Liver (tissue), 3 donors: ENCODE measurements at regions not wholly inside any gene's neighbourhood (a gene's known extent, or its start where the extent isn't known, plus 50 kb on each side); places are given as distances from the start of the nearest gene placed in this dataset.

Experiments
- GABPA ChIP-seq, 2 donors: IDR thresholded peaks in 1 of 2; conservative IDR thresholded peaks in 1 of 2; 2 replicates each; pipeline ENCODE4 v1.6.1; 2016; ENCODE audit warnings: antibody characterized with exemption in 2 of 2, mild to moderate bottlenecking in 1 of 2, moderate library complexity in 1 of 2
- HNF4A ChIP-seq, 2 donors: conservative IDR thresholded peaks; 2 replicates each; pipeline ENCODE4 v1.6.1; 2016; ENCODE audit warnings: antibody characterized with exemption in 2 of 2, mild to moderate bottlenecking in 2 of 2
- JUND ChIP-seq, 2 donors: IDR thresholded peaks; 2 replicates each; pipeline ENCODE4 v1.6.1; 2016; ENCODE audit warnings: antibody characterized with exemption in 2 of 2
- MAX ChIP-seq: IDR thresholded peaks from 2 replicates; pipeline ENCODE4 v1.6.1; 2016; ENCODE audit warnings: antibody characterized with exemption
- NR2F2 ChIP-seq: IDR thresholded peaks from 2 replicates; pipeline ENCODE4 v1.6.1; 2016; ENCODE audit warnings: antibody characterized with exemption
- RAD21 ChIP-seq, 2 donors: IDR thresholded peaks; 2 replicates each; pipeline ENCODE4 v1.6.1; 2016; ENCODE audit warnings: antibody characterized with exemption in 2 of 2, mild to moderate bottlenecking in 2 of 2
- RXRA ChIP-seq, 2 donors: IDR thresholded peaks; 2 replicates each; pipeline ENCODE4 v1.6.1; 2017 to 2018; ENCODE audit warnings: antibody characterized with exemption in 2 of 2, mild to moderate bottlenecking in 1 of 2
- SP1 ChIP-seq: IDR thresholded peaks from 2 replicates; pipeline ENCODE4 v1.6.1; 2018; ENCODE audit warnings: antibody characterized with exemption, mild to moderate bottlenecking
- TAF1 ChIP-seq: conservative IDR thresholded peaks from 2 replicates; pipeline ENCODE4 v1.6.1; 2016; ENCODE audit warnings: antibody characterized with exemption, mild to moderate bottlenecking
- YY1 ChIP-seq: IDR thresholded peaks from 2 replicates; pipeline ENCODE4 v1.6.1; 2016; ENCODE audit warnings: antibody characterized with exemption, mild to moderate bottlenecking
- ZBTB33 ChIP-seq: IDR thresholded peaks from 2 replicates; pipeline ENCODE4 v1.6.1; 2016; ENCODE audit warnings: antibody characterized with exemption
- TF ChIP-seq, protein P1 (sequence below): fragments of 150-350 bp; IDR thresholded peaks from 2 replicates; pipeline ENCODE4 v1.5.1; 2017; ENCODE audit warnings: improper control_type of control experiment, low read depth, low read length; ENCODE audit not compliant: missing input control
- TF ChIP-seq, protein P2 (sequence below): IDR thresholded peaks from 2 replicates; pipeline ENCODE4 v1.6.1; 2016; ENCODE audit warnings: antibody characterized with exemption, mild to moderate bottlenecking
- donor health status: healthy.
- donor health status: healthy.

- TF ChIP-seq, protein P1, sequence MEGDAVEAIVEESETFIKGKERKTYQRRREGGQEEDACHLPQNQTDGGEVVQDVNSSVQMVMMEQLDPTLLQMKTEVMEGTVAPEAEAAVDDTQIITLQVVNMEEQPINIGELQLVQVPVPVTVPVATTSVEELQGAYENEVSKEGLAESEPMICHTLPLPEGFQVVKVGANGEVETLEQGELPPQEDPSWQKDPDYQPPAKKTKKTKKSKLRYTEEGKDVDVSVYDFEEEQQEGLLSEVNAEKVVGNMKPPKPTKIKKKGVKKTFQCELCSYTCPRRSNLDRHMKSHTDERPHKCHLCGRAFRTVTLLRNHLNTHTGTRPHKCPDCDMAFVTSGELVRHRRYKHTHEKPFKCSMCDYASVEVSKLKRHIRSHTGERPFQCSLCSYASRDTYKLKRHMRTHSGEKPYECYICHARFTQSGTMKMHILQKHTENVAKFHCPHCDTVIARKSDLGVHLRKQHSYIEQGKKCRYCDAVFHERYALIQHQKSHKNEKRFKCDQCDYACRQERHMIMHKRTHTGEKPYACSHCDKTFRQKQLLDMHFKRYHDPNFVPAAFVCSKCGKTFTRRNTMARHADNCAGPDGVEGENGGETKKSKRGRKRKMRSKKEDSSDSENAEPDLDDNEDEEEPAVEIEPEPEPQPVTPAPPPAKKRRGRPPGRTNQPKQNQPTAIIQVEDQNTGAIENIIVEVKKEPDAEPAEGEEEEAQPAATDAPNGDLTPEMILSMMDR, result no peak
- no peak for TF ChIP-seq YY1
- no peak for TF ChIP-seq RAD21 (IDR thresholded peaks at IDR 0.05)
- TF ChIP-seq HNF4A (conservative IDR thresholded peaks at IDR 0.05), result no peak
- no peak for TF ChIP-seq SP1
- no peak for TF ChIP-seq TAF1
- no peak for TF ChIP-seq MAX
- no peak for TF ChIP-seq JUND (IDR thresholded peaks at IDR 0.05)
- no peak for TF ChIP-seq GABPA (IDR thresholded peaks at IDR 0.05 in 1 of 2, conservative IDR thresholded peaks at IDR 0.05 in 1 of 2)
- TF ChIP-seq, protein P2, sequence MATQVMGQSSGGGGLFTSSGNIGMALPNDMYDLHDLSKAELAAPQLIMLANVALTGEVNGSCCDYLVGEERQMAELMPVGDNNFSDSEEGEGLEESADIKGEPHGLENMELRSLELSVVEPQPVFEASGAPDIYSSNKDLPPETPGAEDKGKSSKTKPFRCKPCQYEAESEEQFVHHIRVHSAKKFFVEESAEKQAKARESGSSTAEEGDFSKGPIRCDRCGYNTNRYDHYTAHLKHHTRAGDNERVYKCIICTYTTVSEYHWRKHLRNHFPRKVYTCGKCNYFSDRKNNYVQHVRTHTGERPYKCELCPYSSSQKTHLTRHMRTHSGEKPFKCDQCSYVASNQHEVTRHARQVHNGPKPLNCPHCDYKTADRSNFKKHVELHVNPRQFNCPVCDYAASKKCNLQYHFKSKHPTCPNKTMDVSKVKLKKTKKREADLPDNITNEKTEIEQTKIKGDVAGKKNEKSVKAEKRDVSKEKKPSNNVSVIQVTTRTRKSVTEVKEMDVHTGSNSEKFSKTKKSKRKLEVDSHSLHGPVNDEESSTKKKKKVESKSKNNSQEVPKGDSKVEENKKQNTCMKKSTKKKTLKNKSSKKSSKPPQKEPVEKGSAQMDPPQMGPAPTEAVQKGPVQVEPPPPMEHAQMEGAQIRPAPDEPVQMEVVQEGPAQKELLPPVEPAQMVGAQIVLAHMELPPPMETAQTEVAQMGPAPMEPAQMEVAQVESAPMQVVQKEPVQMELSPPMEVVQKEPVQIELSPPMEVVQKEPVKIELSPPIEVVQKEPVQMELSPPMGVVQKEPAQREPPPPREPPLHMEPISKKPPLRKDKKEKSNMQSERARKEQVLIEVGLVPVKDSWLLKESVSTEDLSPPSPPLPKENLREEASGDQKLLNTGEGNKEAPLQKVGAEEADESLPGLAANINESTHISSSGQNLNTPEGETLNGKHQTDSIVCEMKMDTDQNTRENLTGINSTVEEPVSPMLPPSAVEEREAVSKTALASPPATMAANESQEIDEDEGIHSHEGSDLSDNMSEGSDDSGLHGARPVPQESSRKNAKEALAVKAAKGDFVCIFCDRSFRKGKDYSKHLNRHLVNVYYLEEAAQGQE, result no peak
- no peak for TF ChIP-seq ZBTB33
- TF ChIP-seq RXRA (IDR thresholded peaks at IDR 0.05), result no peak
- TF ChIP-seq NR2F2, result no peak
Observed at GRCh38 chr10:44619975-44620374, 235.1 kb upstream of the CXCL12 start.
